Epithelial cell of proximal tubule (primary cell): ENCODE measurements at regions not wholly inside any gene's neighbourhood (a gene's known extent, or its start where the extent isn't known, plus 50 kb on each side); places are given as distances from the start of the nearest gene placed in this dataset.
A peak's percentile ranks its signal among the peaks of the same experiment; 100 is the strongest.

Experiments
- DNase-seq: peaks from one replicate; pipeline ENCODE4 v3.0.0-alpha.2; 2011; ENCODE audit warnings: low read depth
- H3K4me3 ChIP-seq: 2 replicates; pipeline ENCODE4 v1.5.1; 2011; ENCODE audit warnings: low read depth, mild to moderate bottlenecking, low read length
- TF ChIP-seq, protein P1 (sequence below): conservative IDR thresholded peaks from 2 replicates; pipeline ENCODE4 v1.5.1; 2012; ENCODE audit warnings: low read depth, mild to moderate bottlenecking, low read length

DNA sequence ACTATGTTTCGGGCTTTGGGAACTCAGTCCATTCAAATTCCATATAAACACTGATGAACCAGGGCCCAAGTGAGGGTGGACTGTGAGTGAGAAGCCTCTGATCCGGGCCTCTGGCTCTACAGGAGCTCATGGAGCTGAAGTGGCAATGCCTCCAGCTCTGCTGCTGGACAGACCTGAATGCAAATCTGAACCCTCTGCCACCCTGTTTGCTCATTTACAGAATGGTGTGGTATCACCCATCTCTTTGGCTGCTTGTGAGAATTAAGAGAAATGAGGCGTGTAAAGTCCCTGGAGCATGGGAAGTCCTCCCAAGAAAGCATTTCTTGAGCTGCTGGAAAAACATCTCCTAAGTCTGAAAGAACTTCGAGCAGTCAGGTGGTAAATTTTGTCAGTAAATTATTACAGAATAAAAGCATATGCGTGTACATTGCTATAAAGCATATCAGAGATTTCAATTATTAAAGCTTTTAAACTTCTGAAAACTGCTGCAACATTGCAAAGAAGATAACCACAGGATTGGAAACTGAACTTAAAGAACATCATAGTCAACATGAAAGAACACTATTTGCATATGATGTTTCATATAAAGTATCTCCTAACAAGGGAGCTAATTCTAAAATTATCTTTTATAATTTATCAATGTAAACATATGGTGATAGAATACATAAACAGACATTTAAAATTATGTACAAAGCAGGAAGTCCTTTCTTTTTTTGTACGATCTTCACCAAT, 369.0 kb downstream of the UQCRFS1 start:
- H3K4me3 ChIP-seq = no peak overlapping the region
- peak; percentile 18 for DNase-seq
- TF ChIP-seq, protein P1, sequence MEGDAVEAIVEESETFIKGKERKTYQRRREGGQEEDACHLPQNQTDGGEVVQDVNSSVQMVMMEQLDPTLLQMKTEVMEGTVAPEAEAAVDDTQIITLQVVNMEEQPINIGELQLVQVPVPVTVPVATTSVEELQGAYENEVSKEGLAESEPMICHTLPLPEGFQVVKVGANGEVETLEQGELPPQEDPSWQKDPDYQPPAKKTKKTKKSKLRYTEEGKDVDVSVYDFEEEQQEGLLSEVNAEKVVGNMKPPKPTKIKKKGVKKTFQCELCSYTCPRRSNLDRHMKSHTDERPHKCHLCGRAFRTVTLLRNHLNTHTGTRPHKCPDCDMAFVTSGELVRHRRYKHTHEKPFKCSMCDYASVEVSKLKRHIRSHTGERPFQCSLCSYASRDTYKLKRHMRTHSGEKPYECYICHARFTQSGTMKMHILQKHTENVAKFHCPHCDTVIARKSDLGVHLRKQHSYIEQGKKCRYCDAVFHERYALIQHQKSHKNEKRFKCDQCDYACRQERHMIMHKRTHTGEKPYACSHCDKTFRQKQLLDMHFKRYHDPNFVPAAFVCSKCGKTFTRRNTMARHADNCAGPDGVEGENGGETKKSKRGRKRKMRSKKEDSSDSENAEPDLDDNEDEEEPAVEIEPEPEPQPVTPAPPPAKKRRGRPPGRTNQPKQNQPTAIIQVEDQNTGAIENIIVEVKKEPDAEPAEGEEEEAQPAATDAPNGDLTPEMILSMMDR = no peak

DNA sequence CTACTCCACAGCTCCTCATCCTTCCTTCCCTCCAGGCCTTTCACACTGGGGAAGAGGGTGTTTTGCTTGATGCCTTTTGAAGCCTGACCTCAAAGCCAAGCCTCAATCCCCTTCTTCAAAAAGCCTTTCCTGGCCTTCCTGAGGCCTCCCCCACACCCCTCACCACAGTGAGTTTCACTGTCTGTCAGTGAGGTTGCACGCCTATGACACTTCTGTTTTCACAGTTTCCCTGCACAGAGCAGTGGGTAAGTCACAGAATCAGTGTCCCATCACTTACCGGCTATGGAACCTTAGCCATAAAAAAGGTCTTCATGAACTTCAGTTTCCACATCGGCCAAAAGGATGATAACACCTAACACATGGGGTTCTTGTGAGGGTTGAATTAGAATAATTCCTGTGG, 371.4 kb downstream of the UQCRFS1 start:
- TF ChIP-seq, protein P1 = no peak
- DNase-seq = no peak
- no peak overlapping the region for H3K4me3 ChIP-seq

DNA sequence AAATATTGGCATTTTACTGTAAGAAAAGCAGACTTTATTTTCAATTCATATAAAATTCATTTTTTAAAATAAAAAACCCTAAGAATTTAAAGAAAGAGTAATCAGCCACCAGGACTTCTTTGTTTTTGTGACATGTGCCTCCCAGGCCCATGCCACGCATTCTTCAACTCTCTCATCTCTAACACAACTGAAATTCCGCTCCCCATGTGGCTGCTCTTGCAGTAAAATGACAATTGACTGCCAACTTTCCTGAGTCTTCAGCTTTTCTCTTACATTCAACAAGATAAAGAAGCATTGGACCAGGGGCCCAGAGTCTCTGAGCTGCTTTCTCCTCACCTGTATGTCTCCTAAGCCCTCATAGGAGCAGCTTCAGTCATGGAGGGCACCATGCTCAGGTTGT, 372.1 kb downstream of the UQCRFS1 start:
- DNase-seq = no peak
- TF ChIP-seq, protein P1 = no peak
- H3K4me3 ChIP-seq = no peak overlapping the region

DNA sequence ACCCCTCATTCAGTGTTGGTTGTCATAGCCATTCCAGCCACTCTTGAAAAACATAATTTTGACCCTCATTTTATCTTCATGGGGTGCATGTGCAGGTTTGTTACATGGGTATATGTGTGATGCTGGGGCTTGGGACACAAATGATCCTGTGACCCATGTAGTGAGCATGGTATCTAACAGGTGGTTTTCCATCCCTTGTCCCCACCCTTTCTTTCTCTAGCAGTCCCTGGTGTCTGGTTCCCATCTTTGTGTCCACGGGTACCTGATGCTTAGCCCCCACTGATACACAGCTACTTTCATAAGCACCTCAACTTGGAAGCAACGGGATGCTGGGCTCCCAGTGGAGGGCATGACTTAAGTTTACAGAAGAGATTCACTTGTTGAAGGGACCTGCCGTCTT, 373.5 kb downstream of the UQCRFS1 start:
- no peak overlapping the region for H3K4me3 ChIP-seq
- DNase-seq = no peak
- TF ChIP-seq, protein P1 = no peak

DNA sequence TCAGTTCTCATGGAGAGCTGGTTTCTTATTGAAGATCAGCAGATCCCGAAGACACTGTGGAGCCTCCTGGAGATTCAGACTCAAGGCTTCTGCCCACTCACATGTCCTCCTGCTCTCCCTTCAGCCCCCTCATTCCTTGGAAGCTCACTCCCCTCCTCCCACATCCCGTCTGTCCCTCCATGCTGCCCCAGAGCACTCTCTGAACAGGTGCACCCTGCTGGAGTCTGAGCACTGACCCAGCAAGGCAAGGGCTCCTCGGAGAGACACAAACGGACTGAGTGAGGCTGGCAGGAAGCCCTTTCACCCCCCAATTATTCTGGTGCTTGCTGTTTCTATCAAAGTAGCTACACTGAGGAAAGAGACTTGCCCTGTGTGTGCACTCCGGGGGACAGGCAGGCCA, 374.0 kb downstream of the UQCRFS1 start:
- DNase-seq = no peak
- TF ChIP-seq, protein P1 = no peak
- no peak overlapping the region for H3K4me3 ChIP-seq

DNA sequence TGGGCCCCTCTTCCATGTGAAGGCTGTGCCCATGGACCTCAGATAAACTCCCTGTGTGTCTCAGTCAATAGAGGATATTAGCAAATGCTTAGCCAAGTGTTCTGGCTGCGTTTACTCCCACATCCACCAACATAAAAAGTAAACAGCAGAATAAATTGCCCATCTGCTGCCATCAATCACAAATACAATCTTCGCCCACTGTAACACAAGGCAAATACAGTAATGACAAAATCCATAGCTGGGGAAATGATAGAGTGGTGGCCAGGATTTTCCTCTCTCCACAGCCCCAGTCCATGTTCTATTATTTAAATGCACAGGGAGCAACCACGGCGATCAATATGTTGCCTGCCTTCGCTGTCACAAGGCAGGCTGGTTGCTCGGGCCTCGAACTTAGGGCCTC, 376.5 kb downstream of the UQCRFS1 start:
- DNase-seq = no peak
- H3K4me3 ChIP-seq = no peak overlapping the region
- TF ChIP-seq, protein P1 = no peak

DNA sequence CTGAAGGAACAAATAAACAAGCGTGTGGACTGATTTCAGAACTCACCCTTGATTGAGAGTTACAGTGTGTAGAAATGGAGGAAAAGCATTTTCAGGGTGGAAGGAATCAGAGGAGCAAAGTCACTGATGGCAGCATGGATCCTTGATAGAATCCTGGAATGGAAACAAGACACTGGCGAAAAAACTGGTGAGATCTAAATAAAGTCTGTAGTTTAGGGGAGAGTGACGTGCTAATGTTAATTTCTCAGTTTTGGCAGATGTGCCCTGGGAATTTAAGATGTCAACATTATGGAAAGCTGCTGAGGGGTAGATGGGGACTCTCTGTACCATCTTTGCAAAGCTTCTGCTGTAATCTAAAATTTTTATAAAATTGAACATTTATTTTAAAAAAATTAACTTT, 378.0 kb downstream of the UQCRFS1 start:
- DNase-seq = no peak
- no peak overlapping the region for H3K4me3 ChIP-seq
- TF ChIP-seq, protein P1 = no peak
